ENCODE measurements at regions not wholly inside any gene's neighbourhood (a gene's known extent, or its start where the extent isn't known, plus 50 kb on each side); places are given as distances from the start of the nearest gene placed in this dataset.
"Not testable (repeated sequence)": the region's sequence is repeated elsewhere in the genome, so short reads cannot be mapped to it uniquely, and the experiment has no call there.

GRCh38 chr16:35102780-35103403 lies 1643.5 kb downstream of the TP53TG3F start:
- DNase-seq (ENCODE audit: low spot score): no peak

GRCh38 chr16:35111772-35112171 lies 1652.4 kb downstream of the TP53TG3F start:
- not testable (repeated sequence) for DNase-seq (ENCODE audit: low spot score)

DNA sequence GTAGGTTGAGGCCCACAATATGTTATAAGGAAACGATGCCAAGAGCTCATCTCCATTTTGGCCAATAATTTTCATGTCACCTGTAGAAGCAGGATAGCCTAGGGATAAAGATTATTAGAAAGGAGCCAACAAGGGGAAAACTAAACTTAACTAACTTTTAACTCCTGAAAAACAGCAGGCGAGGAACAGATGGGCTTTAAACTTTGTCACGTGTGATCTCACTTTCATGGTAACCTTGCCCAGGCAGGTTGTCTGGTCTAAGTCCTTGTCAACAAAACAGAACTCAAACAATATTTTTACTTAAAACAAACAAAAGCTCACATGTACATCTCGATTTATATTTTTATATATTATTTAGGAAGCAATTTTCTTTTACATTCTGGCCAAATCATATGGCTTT lies 1672.0 kb downstream of the TP53TG3F start:
- no peak for DNase-seq (ENCODE audit: low spot score)

DNA sequence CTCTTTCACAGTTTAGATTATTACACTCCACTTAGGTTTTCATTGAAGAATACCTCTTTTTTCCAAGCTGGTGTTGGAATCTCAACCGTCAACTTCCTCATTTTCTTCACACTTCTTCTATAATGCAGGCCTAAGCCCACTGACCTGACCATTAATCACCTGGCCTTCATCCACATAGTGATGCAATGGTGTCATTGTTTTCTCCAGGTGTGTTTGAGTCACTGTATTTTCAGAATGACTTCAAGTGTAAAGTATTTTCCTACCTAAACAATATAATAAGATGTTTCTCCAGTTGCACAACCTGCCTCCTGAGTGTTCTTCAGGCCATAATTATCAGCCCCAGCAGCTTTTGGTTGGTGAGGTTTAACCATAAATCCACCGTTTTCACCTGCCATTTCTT lies 1675.1 kb downstream of the TP53TG3F start:
- DNase-seq (ENCODE audit: low spot score): no peak

GRCh38 chr16:35140293-35140986 lies 1681.0 kb downstream of the TP53TG3F start:
- DNase-seq (ENCODE audit: low spot score): no peak

DNA sequence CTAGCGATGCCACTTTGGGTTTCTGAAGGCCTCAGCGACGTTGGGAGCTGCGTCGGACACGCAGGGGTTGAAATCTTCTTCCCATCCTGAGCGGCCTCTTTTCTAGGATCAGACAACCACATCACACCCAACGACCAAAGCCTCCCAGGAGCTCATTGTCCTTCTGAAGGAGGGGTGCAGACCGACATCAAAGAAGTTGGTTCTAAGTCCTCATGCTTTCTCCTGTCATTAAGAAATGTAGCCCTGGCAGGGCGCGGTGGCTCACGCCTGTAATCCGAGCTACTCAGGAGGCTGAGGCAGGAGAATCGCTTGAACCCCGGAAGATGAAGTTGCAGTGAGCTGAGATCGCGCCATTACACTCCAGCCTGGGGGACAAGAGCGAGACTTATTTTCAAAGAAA lies 1681.9 kb downstream of the TP53TG3F start:
- no peak for DNase-seq (ENCODE audit: low spot score)

DNA sequence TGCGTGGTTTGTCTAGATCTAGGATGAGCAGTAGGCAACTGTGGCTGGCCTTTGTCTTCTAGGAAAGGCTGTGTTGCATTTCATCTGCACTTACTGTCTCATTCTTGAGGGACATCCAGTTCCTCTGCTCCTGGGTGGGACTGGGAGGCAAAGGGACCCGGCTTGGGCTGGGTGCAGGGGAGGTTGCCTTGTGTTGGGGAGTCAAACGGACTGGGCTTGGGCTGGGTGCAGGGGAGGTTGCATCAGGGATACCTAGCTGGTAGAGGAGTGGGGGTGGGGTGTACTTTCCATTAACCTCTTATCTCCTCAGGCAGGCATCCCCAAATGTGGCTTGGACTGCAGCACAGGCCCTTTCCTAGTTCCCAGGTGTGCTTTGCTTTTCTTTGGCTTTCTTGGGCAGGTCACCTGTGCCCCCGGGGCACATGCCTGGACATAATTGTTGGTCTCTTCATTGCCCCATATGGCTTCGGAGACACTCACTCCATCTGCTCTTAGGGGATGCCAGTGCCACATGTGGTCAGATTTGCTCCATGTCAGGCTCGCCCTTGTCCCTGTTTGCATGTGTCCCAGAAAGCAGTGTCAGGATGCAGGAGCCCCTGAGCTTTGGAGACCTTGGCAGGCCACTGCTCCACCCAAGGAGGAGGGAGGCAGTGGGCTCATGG lies 1682.9 kb downstream of the TP53TG3F start:
- no peak for DNase-seq (ENCODE audit: low spot score)

GRCh38 chr16:35142809-35143192 lies 1683.4 kb downstream of the TP53TG3F start:
- no peak for DNase-seq (ENCODE audit: low spot score)

DNA sequence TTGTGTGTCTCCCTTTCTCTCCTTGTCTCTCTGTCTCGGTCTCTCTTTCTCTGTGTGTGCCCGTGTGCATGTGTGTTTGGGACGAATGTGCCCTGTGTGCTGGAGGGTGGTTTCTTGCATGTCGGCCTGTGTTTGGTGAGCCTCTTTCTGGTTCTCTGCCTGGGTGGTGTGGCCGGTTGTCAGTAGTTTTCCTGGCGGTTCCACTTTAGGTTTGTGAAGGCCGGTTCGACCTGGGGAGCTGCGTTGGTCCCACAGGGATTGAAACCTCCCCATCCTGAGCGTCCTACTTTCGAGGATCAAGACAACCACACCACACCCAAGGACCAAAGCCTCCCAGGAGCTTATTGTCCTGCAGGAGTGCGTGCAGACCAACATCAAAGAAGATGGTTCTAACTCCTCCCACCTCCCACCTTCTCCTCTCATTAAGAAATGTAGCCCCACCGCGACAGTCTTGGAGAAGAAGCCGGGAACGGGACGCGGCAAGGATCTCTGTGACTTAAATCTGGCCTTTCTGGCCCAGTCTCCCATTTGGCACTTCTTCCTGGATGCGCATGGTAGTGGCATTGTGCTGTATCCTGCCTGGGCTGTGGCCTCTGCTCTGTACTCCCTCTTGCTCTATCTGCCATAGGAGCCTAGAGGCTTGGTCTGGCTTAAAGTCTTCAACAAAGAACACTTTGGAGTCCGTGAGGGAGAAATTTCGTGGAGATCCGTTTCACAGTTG lies 1685.0 kb downstream of the TP53TG3F start:
- DNase-seq (ENCODE audit: low spot score): no peak

GRCh38 chr16:35146031-35146710 lies 1686.8 kb downstream of the TP53TG3F start:
- no peak for DNase-seq (ENCODE audit: low spot score)

DNA sequence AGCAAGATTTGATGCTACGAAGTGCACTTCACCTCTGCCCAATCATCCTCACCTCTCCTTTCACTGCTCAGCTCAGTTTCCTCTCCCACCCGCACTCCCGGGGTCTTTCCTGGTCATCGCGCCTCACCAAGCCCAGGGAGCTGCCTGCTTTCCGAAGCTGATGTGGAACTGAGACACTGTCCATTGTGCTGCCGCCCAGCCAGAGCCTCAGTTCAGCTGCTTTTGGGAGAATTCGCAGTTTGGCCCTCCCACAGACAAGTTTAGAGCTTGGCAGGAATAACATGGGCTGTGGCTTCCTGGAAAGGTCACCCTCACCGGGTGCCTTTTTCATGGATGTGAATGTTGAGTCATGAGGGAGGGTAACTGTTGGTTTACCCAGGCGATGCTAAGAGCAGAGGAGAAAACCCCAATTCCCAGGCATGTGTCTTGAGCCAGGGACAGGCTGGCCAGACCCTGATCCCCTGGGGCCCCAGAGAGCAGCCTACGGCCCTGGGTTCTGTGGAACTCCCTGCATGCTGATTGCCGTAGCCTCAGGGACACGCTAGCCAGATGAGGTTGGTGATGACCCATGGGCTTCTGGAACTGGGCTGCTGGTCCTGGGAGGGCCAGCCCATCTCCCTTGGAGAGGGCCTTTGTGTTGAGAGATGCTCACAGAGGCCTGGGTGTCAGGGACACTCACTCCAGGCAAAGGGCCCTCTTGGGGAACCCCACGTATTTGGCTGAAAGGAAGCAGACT lies 1687.5 kb downstream of the TP53TG3F start:
- DNase-seq (ENCODE audit: low spot score): no peak

DNA sequence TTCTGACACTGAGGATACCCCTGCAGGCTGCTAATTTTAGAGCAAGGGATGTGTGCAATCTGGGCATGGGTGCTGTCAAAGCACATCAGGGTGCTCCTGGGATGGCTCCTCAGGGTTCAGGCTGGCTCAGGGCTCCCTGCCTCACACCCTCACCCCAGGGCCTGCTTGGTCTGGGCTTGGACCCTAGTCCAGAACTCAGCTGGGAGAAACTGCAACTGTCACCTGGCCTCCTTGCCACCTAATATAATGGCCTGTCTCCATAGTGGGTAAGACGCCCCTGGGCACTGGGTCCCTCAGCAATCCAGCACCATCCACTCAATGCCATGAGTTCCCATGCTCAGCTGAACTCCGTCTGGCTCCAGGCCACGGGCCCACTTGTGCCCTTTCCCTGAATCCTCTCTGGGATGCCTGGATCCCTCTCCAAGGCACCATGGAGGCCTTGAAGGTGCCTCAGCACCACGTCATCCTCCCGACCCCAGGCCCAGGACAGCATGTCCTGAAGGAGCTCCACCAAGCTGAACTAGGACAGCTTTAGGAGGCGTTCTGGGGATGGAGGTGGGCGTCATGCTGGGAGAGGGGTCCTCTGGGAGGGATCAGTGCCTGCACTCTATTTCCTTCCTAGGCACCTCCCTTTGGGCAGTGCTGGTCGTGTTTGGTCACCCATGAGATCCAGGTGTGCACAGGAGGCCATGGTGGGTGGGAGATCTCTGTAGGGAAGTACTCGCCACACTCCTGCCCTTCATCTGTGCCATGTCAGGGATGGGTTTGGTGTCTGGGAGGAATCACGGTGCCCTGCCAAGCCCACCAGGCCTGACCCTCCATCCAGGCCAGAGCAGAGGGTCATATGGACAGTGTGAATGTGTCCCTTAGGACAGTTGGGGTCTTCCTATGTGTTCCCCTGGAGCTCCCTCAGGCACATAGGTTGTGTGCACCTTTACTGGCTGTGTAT lies 1688.4 kb downstream of the TP53TG3F start:
- DNase-seq (ENCODE audit: low spot score): no peak

DNA sequence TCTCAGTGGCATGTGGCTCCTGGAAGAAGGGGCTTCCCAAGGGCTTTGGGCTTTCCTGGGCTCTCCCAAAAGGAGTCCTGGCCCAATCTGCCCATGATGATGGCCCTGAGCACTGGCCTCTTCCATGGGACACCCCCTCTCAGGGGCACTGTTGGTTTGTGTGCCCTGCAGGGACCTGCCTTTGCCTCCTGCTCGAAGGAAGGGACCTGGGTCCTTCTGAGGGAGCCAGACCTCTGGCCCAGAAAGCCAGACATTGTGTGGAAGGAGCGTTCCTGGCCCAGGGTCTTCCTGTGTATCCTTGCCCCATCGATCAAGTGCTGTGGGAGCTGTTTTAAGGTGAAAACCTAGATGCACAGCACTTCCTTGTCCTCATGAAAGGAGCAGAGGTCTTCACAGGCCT lies 1689.3 kb downstream of the TP53TG3F start:
- DNase-seq (ENCODE audit: low spot score): no peak

GRCh38 chr16:35149550-35149949 lies 1690.1 kb downstream of the TP53TG3F start:
- DNase-seq (ENCODE audit: low spot score): no peak

DNA sequence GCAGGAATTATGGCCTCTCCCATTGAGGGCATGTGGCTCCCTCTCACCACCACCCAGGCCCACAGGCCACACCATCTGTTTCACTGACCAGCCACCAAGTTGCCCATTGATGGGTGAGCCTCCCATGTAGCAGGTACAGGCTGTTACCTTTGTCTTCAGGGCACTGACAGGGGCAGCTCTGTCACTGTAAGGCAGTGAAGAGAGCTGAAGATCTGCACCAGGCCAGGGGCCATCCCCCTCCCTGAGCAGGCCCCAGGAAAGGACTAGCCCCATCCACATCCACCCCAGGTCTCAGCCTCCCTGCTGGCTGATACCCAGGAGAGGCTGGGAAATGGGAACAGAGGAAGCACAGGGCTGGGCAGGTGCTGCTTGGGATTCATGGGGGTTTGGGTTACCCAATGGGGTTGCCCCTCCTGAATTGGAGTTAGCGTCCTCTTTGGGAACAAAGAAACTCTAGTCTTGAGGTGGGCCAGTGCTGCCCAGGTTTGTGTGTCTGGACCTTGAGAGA lies 1691.4 kb downstream of the TP53TG3F start:
- DNase-seq (ENCODE audit: low spot score): no peak

DNA sequence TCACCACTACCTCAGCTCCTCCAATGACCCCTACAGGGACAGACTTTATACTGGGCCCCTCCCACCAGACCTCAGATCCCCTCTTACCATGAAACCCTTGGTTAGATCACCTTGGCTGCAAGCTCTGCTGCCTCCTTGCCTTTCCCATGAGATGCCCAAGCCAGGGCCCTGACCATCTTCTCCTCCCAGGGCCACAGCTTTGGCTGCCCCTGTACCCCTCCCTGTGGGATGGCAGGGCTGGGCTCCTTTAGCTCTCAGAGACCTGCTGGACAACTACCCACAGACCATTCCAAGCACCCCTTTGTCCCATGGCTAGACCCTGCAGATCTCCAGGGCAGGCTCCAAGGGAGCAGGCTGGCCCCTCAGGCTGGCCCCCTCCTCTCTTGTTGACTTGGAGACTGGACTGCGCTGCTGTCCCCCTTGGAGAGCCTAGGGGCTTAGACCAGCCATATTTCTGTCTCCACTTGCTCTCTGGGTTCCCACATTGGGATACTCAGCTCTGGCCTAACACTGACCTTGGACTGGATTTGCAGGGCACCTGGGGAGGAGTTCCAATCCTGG lies 1692.7 kb downstream of the TP53TG3F start:
- no peak for DNase-seq (ENCODE audit: low spot score)

DNA sequence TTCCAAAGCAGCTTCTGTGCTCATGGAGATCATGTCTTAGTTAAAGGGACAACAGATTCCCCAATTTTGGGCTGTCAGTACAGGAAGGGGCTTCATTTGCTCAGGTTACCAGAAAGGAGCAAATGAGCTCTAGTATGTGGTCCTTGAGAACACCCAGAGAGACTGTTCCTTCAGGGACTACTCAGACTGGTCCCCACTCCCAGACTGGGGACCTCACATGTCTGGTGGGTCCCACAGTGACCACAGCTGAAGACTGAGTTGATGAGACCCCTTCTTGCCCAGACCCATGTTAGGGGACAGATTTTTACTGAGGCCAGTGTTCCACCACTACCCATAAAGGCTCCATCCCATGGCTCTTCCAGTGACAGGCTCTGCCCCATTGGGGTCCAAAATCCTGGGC lies 1695.2 kb downstream of the TP53TG3F start:
- no peak for DNase-seq (ENCODE audit: low spot score)

- DNase-seq (ENCODE audit: low spot score): not testable (repeated sequence)
Observed at GRCh38 chr16:35157549-35157948, 1698.1 kb downstream of the TP53TG3F start.

GRCh38 chr16:35169324-35169723 lies 1709.9 kb downstream of the TP53TG3F start:
- not testable (repeated sequence) for DNase-seq (ENCODE audit: low spot score)

- not testable (repeated sequence) for DNase-seq (ENCODE audit: low spot score)
Observed at GRCh38 chr16:35170061-35170460, 1710.6 kb downstream of the TP53TG3F start.

Data from GM03348 (cell line).